ENCODE measurements at regions not wholly inside any gene's neighbourhood (a gene's known extent, or its start where the extent isn't known, plus 50 kb on each side); places are given as distances from the start of the nearest gene placed in this dataset.

DNA sequence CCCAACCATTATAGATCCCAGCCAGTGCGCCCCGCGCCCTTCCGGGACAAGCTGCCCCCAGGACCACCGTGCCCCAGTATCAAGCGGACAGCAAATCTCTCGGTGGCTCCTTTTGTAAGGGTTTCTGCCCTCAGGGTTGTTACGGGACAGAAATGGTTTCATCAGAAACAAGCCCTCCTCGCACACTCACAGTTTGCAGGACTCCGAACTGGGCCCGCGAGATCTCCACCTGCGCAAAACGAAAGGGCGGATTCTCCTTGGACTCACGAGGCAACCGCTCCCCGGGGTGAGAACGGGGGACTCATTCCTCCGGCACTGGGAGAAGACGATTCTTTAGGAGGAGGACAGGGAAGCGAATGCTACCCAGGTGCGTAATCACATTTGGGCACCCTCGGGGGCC is 51.1 kb upstream of the H6PD start:
- POLR2A ChIA-PET, result interaction anchor here (0.6 kb wide), 1 partner anchor 61 kb away, joined by 9 read pairs; no protein-coding TSS in a partner anchor
- CTCF ChIA-PET, result interaction anchor here (1.0 to 7.2 kb wide), 2 partner anchors 11 to 42 kb away, joined by 3 to 79 read pairs; no protein-coding TSS in a partner anchor
- no peak for DNase-seq (ENCODE audit: extremely low spot score)

DNA sequence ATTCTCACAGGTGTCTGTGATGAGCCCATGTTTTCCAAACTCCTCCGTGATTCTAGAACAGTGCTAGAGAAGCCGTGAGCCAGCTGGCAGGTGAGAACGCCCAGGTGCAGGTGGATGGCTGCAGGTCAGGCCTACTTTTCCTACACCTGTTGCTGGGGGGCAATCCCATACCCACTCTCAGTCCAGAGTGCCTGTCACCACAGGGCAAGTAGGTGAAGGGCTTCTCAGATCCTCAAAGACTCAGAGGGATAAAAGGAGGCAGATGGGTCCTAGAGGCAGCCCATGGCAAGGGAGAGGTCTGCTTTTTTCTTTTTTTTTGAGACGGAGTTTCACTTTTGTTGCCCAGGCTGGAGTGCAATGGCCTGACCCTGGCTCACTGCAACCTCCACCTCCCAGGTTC is 50.7 kb upstream of the H6PD start:
- ChIA-PET POLR2A (interaction anchor here (0.6 kb wide), 1 partner anchor 62 kb away, joined by 9 read pairs; no protein-coding TSS in a partner anchor), CTCF (interaction anchor here (7.2 kb wide), 1 partner anchor 11 kb away, joined by 79 read pairs; no protein-coding TSS in a partner anchor)
- DNase-seq (ENCODE audit: extremely low spot score), result no peak
- TF ChIP-seq, protein P1, sequence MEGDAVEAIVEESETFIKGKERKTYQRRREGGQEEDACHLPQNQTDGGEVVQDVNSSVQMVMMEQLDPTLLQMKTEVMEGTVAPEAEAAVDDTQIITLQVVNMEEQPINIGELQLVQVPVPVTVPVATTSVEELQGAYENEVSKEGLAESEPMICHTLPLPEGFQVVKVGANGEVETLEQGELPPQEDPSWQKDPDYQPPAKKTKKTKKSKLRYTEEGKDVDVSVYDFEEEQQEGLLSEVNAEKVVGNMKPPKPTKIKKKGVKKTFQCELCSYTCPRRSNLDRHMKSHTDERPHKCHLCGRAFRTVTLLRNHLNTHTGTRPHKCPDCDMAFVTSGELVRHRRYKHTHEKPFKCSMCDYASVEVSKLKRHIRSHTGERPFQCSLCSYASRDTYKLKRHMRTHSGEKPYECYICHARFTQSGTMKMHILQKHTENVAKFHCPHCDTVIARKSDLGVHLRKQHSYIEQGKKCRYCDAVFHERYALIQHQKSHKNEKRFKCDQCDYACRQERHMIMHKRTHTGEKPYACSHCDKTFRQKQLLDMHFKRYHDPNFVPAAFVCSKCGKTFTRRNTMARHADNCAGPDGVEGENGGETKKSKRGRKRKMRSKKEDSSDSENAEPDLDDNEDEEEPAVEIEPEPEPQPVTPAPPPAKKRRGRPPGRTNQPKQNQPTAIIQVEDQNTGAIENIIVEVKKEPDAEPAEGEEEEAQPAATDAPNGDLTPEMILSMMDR (IDR thresholded peaks at IDR 0.05; ENCODE audit: control extremely low read depth, extremely low read depth, low read depth, missing control alignments), result no peak

More for the DNA sequence above, 51.1 kb upstream of the H6PD start:
- TF ChIP-seq, protein P1 (IDR thresholded peaks at IDR 0.05; ENCODE audit: control extremely low read depth, extremely low read depth, low read depth, missing control alignments), result no peak

DNA sequence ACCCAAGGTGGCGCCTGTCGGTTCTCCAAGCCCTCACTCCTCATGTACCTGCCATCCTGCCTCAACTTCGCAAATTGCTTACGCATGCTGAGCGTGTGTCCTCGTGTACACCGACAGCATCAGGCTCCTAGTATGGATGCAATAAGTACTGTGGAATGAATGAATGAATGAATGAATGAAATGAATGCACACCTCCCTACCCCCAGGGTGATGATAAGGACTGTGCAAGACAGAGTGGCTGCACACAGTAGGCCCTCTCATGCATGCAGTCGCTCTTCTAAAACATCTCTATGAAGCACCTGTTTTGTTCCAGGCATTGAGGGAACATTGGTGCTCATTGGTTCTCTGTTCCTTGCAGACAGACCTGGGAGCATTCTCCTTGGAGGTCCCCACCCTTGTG is 49.8 kb upstream of the H6PD start:
- ChIA-PET CTCF (no interaction called here), POLR2A (no interaction called here)
- no peak for DNase-seq (ENCODE audit: extremely low spot score)
- TF ChIP-seq, protein P1 (IDR thresholded peaks at IDR 0.05; ENCODE audit: control extremely low read depth, extremely low read depth, low read depth, missing control alignments), result no peak
